Fibroblast of skin of right quadriceps (primary cell): ENCODE measurements at regions not wholly inside any gene's neighbourhood (a gene's known extent, or its start where the extent isn't known, plus 50 kb on each side); places are given as distances from the start of the nearest gene placed in this dataset.
"Not testable (repeated sequence)": the region's sequence is repeated elsewhere in the genome, so short reads cannot be mapped to it uniquely, and the experiment has no call there.

Experiments used
- DNase-seq: peaks from one replicate; pipeline ENCODE4 v3.0.0-alpha.2; 2013

DNA sequence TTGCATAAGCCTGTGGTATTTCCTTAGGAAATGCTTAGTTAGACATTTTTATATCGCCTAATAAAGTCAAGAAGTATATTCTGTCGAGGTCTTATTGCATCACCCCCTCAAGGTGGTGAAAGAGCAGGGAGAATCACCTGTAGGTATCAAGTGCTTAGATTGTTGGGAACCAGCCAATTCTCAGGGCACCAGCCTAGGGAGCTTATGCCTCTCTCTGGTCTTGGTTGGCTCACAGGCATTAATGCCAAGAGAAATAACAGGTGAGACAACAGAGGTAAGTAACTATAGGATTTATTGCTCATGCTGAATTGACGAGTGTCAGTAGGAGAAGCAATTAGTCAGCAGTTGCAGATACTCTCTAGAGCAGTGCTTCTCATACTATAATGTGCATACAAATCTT is 663.3 kb upstream of the ZNF804A start:
- DNase-seq = no peak

GRCh38 chr2:183937220-183937619 is 661.1 kb upstream of the ZNF804A start:
- DNase-seq = no peak

DNA sequence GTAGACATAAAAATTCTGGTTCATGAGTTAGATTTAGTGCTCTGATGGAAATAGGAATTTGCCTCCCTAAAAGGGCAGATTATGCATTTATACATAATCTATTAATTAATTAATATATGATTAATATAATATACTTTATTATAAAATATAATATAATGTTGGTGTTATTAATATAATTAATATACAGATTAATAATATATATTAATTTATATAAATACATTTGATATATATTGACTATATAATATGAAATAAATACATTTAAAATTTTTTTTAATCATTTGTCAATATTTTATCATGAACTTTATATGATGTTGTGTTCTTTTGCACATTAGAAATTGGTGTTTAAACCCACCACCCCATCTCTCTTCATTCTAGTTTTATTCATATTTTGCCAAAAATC is 652.1 kb upstream of the ZNF804A start:
- DNase-seq = no peak

DNA sequence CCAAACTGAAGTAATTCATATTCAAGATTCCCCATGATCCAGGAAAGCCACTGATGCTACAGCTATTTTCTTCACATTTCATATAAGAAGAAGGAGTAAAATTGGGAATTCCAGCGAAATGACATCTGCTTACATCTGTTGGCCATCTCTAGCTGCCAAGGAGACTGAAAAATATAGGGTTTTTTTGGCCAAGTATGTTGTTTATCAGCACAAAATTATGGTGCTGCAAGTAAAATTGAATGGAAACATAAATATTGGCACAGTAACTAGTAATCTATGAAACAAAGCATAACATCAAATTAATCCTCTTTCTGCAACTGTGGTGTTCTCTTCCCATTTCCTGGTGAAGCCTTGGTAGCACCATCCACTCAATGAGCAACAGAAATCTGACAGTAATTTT is 649.5 kb upstream of the ZNF804A start:
- DNase-seq = no peak

- DNase-seq = no peak
These were observed 647.7 kb upstream of the ZNF804A start for GRCh38 chr2:183950673-183951072.

DNA sequence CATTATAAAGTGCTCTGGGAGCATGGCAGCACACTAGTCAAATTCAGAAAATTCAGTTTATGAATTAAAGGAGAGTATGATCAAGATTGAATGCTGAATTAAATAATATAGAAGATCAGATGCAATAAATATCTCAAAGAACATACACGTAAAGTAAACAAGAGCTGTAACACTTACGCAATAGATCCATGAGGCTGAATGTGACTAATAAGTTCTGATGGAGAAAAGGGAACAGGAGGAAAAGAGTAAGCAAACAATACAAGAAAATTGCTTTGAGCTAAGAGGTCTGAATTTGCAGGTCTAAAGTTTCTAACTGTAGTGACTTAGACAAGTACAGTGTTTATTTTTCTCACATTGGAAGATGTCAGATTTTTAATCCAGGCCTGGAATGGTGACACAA is 646.7 kb upstream of the ZNF804A start:
- no peak for DNase-seq

- no peak for DNase-seq
These were observed 645.6 kb upstream of the ZNF804A start for GRCh38 chr2:183952741-183953140.

DNA sequence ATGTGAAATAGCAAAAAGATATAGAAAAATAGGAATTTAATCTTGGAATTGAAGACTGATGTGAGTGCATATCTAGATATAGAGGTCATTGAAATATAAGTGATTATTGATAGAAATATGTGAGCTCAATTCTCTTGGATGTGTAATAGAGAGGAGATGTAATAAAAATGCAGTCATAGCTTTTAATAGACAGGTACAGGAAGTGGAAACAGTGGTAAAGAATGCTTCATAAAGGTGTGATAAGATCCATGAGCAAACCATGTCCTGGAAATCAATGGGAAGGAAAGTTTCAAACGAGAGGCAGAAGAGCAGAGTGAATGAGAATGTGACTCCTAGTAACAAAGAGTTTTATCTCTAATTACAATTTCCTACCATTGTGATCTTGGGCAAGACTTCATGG is 634.7 kb upstream of the ZNF804A start:
- DNase-seq = no peak

- DNase-seq = no peak
These were observed 633.8 kb upstream of the ZNF804A start for GRCh38 chr2:183964565-183964964.

DNA sequence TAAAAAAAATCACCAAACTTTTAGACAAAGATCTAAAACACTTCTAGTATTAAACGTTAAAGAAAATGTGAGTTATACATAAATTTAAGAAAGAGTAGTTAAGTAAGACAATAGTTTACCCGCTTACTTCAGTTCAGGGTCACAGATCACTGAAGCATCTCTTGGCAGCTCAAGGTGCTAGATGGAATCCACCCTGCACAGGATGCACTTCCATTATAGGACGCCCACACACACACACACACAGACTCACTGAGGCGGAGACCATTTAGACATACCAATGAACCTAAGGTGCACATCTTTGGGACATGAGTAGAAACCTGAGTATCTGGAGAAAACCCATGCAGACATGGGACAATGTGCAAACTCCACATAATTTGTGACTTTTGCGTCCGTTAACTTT is 630.6 kb upstream of the ZNF804A start:
- DNase-seq = no peak

DNA sequence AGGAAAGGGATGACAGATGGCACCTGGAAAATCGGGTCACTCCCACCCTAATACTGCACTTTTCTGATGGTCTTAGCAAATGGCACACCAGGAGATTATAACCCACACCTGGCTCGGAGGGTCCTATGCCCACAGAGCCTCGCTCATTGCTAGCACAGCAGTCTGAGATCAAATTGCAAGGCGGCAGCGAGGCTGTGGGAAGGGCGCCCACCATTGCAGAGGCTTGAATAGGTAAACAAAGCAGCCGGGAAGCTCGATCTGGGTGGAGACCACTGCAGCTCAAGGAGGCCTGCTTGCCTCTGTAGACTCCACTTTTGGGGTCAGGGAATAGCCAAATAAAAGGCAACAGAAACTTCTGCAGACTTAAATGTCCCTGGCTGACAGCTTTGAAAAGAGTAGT is 622.7 kb upstream of the ZNF804A start:
- not testable (repeated sequence) for DNase-seq

DNA sequence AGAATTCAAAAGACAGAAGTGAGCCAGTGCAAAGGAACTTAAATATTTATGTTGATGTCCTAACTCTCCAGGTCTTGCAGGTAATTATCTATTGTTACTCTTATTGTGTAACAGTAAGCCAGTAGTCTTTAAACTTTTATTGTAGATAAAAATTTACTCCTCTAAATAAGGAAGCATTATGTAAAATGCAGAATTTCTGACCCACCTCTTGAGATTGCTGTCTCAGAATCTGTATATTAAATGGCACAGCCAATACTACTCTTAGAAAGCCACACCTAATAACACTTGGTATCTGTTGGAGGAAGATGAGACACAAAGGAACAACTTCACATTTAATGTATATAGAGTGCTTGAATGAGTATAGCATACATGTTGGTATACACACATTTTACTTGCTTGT is 613.5 kb upstream of the ZNF804A start:
- DNase-seq = no peak

GRCh38 chr2:183991968-183992367 is 606.4 kb upstream of the ZNF804A start:
- no peak for DNase-seq

DNA sequence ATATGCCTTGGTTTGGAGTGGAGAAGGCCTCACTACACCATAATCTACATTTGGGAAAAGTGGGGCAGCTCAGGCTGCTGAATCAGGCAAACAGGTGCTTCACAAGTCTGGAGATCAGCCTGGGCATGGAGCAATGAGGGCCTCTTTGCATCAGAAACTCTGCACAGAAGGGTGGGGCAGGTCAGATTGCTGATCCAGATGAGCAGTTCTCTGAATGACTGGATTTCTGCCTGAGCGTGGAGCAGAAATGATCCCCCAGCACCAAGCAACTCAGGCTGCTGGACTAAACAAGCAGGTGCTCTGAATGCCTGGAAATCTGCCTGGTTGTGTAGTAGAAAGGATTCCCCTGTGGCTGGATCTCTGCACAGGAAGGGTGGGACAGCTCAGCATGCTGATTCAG is 605.3 kb upstream of the ZNF804A start:
- no peak for DNase-seq

- no peak for DNase-seq
These were observed 602.7 kb upstream of the ZNF804A start for GRCh38 chr2:183995632-183996031.

GRCh38 chr2:183996825-183997793 is 601.2 kb upstream of the ZNF804A start:
- no peak for DNase-seq

- no peak for DNase-seq
These were observed 600.1 kb upstream of the ZNF804A start for GRCh38 chr2:183998041-183998796.

DNA sequence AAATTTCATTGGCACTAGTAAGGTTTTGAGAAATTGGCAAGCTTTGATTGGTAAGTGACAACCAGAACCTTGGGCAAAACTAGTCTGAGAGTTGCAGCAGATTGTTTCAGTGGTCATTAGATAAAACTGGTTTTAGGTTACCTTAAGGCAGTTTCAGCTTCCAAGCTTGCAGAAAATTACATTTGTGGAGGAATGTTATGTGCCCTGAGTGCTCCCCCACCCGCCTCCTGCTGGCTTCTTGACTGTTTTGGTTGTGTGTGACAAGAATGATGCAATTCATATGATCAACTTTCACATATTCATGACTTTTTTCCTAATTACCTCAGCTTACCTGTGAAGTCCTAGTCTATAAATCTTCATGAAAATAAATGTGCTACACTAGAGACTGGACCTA is 599.5 kb upstream of the ZNF804A start:
- no peak for DNase-seq

DNA sequence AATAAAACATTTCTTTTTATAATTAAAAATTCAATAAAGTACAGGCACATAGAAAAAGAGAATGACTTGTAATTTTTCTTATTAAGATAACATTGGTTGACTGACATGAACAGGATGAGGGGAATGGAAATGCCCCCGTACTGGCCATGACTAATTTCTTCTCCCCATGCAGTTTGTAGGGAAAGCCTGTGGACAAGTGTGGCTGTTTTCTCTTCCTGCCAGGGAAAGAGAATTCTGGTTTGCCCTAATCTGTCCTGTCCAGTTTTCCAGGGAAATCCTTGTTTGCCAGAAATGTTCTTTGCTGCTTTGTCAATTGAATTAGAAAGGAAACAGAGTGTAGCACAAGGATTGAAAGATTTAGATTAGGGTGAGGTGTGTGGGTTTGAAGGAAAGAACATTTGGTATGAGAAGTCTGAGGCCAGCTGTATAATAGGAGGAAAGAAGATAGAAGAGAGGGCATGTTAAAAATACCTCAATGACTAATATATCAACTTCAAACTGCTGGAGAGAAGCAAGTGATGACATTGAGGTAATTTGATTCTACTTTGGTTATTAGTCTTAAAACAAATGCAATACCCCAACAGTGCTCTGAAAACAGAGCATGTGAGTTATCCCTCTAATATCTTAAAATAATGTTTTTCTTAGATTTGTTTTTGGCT is 593.9 kb upstream of the ZNF804A start:
- no peak for DNase-seq

DNA sequence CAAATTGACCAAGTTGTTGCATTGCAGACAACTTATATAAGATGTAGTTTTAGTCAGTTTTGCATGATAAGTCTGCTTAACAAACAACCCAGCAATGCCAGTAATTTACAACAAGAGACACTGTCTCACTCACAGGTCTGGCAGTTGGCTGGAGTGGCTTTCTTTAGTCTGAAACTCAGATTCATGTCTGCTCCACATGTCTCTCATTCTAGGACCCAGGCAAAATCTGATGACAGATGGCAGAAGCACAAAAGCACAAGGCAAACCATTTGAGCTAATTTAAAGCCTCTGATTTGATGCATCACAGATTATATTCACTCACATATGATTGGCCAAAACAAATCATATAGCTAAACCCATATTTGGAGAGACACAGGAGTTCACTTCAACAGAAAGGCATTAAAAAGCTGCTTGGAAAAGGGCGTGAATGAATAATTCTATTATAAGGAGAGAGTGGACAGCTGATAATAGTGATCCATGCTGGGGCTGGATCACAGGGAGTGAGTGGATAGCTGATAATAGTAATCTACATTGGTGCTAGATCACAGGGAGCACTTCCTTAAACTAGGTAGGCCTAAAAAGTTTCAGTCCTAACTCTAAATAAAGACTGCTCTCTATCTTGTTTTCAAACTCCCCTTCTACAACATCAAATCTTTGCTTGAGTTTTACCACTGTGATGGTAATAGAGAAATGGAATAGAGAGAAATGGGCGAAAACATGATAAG is 593.2 kb upstream of the ZNF804A start:
- no peak for DNase-seq

- DNase-seq = no peak
These were observed 591.3 kb upstream of the ZNF804A start for GRCh38 chr2:184006998-184007397.

DNA sequence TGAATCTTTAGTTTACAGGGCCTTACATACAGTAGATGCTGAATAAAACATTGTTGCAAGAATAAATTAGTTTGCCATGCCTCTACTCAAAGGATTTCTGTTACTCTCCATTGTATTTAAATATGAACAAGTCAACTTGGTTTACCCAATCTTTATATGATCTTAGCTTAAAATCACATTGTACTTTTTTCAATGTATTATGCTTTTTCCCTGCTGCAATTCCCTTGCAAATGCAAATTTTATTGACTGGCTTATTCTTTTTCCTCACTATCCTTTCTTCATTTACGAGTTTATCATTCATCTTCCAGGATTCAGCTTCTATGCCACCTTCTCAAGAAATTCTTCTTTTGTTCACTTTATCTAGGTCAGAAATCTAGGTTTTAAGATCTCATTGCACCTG is 571.4 kb upstream of the ZNF804A start:
- DNase-seq = no peak

DNA sequence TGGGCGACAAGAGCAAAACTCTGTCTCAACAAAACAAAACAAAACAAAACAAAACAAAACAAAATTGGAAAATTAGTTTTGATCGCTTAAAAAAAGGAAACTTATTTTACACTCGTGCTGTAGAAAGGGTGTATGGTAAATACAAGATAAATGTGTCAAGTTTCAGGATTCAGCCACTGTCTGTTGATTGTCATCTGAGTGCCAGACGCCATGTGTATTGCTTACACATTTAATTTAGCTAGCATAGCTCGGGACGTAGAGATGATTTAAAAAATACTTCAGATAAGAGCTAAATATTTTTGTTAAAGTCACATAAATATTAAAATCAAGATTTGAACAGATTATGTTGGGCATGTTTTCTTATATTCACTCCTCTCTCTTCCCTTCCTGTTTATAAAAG is 568.1 kb upstream of the ZNF804A start:
- no peak for DNase-seq
